Astrocyte of the spinal cord (primary cell): ENCODE measurements at regions not wholly inside any gene's neighbourhood (a gene's known extent, or its start where the extent isn't known, plus 50 kb on each side); places are given as distances from the start of the nearest gene placed in this dataset.
"Not testable (repeated sequence)": the region's sequence is repeated elsewhere in the genome, so short reads cannot be mapped to it uniquely, and the experiment has no call there.

Source experiments
- DNase-seq: peaks from one replicate; pipeline ENCODE4 v3.0.0; 2011; ENCODE audit warnings: low read depth, low spot score
- H3K4me3 ChIP-seq: 2 replicates; pipeline ENCODE4 v1.5.1; 2011; ENCODE audit warnings: low read depth, mild to moderate bottlenecking, low read length, moderate library complexity
- in situ Hi-C: cut with HindIII; loops from 2 replicates; pipeline ENCODE4 v1.10.0; 2017; ENCODE audit warnings: low sequenced_read_pairs
- TF ChIP-seq, protein P1 (sequence below): IDR thresholded peaks from 2 replicates; pipeline ENCODE4 v1.5.1; 2012; ENCODE audit warnings: low read depth, mild to moderate bottlenecking, low read length, inconsistent platforms

DNA sequence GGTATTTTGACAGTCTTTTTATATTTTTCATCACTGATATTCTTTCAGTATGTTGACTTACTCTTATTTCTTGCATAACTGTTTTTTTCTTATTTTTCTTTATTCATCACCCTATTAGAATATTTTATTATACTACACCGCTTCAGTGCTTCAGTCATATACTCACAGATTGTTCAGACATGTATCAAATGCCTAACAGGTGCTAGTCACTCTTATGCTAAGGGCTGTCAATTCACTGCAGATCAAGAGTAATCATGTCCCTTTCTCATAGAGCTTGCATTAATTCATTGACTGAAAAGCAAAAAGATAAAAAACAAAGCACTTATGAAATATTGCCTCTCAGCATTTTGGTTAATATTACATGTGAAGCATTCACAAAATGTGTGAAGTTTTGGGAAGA is 1435.6 kb downstream of the STIM2 start:
- no peak for DNase-seq
- in situ Hi-C loops, result no loop called here
- no peak overlapping the region for H3K4me3 ChIP-seq

DNA sequence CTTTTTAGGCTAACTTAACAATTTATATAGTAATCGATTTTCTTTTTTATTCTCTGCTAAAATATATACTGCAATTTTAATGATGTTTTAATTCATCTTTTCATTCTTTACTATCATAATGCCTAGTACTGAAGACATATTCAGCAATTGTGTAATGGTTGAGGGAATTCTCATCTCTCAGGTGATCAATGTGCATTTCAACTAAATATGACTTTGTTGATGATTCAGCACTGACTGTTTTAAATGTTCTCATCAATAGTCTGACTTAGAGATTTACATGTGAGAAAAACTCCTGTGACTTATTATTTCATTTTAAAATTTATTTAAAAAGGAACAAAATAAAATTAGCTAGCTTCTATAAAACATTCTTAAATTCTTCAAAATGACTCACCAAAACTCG is 1450.3 kb downstream of the STIM2 start:
- DNase-seq, result no peak
- H3K4me3 ChIP-seq, result no peak overlapping the region
- in situ Hi-C loops, result no loop called here
- TF ChIP-seq, protein P1, sequence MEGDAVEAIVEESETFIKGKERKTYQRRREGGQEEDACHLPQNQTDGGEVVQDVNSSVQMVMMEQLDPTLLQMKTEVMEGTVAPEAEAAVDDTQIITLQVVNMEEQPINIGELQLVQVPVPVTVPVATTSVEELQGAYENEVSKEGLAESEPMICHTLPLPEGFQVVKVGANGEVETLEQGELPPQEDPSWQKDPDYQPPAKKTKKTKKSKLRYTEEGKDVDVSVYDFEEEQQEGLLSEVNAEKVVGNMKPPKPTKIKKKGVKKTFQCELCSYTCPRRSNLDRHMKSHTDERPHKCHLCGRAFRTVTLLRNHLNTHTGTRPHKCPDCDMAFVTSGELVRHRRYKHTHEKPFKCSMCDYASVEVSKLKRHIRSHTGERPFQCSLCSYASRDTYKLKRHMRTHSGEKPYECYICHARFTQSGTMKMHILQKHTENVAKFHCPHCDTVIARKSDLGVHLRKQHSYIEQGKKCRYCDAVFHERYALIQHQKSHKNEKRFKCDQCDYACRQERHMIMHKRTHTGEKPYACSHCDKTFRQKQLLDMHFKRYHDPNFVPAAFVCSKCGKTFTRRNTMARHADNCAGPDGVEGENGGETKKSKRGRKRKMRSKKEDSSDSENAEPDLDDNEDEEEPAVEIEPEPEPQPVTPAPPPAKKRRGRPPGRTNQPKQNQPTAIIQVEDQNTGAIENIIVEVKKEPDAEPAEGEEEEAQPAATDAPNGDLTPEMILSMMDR, result no peak

More for the DNA sequence above, 1435.6 kb downstream of the STIM2 start:
- TF ChIP-seq, protein P1, result no peak

- H3K4me3 ChIP-seq, in situ Hi-C loops: not testable (repeated sequence)
These were observed 1451.9 kb downstream of the STIM2 start for GRCh38 chr4:28312497-28312896.

GRCh38 chr4:28313729-28314713 is 1453.4 kb downstream of the STIM2 start:
- TF ChIP-seq, protein P1, result no peak
- in situ Hi-C loops, result no loop called here
- H3K4me3 ChIP-seq, result no peak overlapping the region
- no peak for DNase-seq

More at GRCh38 chr4:28312497-28312896, 1451.9 kb downstream of the STIM2 start:
- not testable (repeated sequence) for DNase-seq

DNA sequence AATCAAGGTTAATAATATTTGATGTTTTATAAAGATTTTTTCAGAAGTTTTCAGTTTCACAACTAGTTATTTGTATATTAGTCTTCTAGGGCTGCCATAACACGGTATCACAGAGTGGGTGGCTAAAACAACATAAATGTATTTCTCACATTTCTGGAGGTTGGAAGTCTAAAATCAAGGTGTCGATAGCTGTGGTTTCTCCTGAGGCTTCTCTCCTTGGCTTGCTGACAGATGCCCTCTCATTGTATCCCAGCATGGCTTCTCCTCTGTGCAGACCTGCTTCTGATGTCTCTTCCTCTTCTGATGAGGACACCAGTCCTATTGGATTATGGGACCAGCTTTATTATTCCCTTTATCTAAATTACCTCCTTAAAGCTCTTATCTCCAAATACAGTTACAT is 1456.6 kb downstream of the STIM2 start:
- TF ChIP-seq, protein P1, result no peak
- no peak for DNase-seq
- H3K4me3 ChIP-seq, result no peak overlapping the region
- in situ Hi-C loops, result no loop called here

GRCh38 chr4:28334249-28334648 is 1473.6 kb downstream of the STIM2 start:
- TF ChIP-seq, protein P1, result no peak

GRCh38 chr4:28341784-28342183 is 1481.1 kb downstream of the STIM2 start:
- TF ChIP-seq, protein P1, result no peak
- in situ Hi-C loops, result no loop called here
- DNase-seq, result no peak
- H3K4me3 ChIP-seq, result no peak overlapping the region

More at GRCh38 chr4:28334249-28334648, 1473.6 kb downstream of the STIM2 start:
- DNase-seq, result no peak
- in situ Hi-C loops, result no loop called here
- no peak overlapping the region for H3K4me3 ChIP-seq
